ENCODE measurements at regions not wholly inside any gene's neighbourhood (a gene's known extent, or its start where the extent isn't known, plus 50 kb on each side); places are given as distances from the start of the nearest gene placed in this dataset.

DNA sequence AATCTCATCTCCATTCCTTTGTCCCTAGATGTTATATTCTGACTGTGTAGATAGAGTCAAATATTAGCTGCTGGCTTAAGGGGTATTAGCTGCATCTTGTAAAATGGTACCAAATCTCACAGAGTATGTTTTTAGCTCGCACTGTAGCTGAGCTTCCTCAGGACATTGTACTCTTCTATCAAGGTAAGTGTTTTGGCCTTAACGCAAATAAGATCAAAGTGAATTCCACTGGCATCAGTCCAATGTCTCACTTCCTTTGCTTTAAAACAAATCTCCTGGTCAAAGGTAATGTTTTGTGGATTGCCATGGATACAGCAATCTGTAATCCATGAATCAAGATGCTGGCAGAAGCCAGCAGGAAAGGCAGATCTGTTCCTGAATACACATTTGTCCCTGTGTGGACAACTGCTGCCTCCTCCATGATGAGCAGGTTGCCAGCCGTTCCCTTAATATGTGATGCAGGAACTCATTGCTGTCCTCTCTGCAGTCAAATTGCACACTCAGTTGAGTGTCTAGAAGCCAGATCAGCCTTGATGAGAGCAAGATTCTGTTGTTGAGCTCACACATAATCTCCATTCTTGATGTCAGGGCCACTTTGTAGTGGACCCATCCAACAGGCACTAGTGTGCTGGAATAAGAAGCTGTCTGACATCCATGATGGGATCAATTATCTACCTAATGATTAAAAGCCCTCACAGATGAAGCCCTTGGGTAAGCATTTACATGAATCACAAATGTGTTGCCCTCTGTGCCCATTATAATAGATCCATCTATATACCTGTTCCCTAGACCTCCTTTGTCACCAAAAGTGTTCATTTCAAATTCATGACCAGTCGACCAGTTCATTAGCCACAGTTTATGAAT is 96.6 kb upstream of the AGTR1 start:
- H3K27me3 ChIP-seq (ENCODE audit: insufficient read depth, low read depth, low read length) = no peaks in the 10 kb centered on the region

More for the DNA sequence above, 96.6 kb upstream of the AGTR1 start:
- Histone ChIP-seq H4K20me1 (ENCODE audit: insufficient read depth) (no peaks in the 10 kb centered on the region), H3K27ac (ENCODE audit: low read length) (no peak overlapping the region), H3K4me3 (ENCODE audit: low read length) (no peak overlapping the region), H3K79me2 (replicated peaks; ENCODE audit: insufficient read depth, low read length) (no peaks in the 10 kb centered on the region), H3K9me3 (ENCODE audit: low read length) (no peaks in the 10 kb centered on the region), H3K9me2 (ENCODE audit: insufficient read depth, low read length) (no peaks in the 10 kb centered on the region), H3K9ac (ENCODE audit: low read length) (no peak overlapping the region), H2AFZ (ENCODE audit: low read depth, low read length) (no peak overlapping the region), H3K4me2 (ENCODE audit: low read length) (no peak overlapping the region), H3F3A (ENCODE audit: insufficient read depth, low read length, poor library complexity, severe bottlenecking) (no peaks in the 10 kb centered on the region), H3K36me3 (ENCODE audit: insufficient read depth, low read length) (no peaks in the 10 kb centered on the region)
- no peak for TF ChIP-seq RAD21 (conservative IDR thresholded peaks at IDR 0.05)
- no peak for TF ChIP-seq SMC3 (conservative IDR thresholded peaks at IDR 0.05; ENCODE audit: poor library complexity)
- no peak for TF ChIP-seq POLR2AphosphoS5 (IDR thresholded peaks at IDR 0.05)
- no peak for TF ChIP-seq REST (IDR thresholded peaks at IDR 0.05; ENCODE audit: borderline replicate concordance)
- no peak for TF ChIP-seq MXI1 (conservative IDR thresholded peaks at IDR 0.05; ENCODE audit: poor library complexity, severe bottlenecking)
- TF ChIP-seq EZH2 (IDR thresholded peaks at IDR 0.05; ENCODE audit: borderline replicate concordance, insufficient read depth, low read length, poor library complexity, severe bottlenecking) = no peak
- no peak for TF ChIP-seq TAF1 (IDR thresholded peaks at IDR 0.05; ENCODE audit: low read depth)
- no peak for TF ChIP-seq EP300 (conservative IDR thresholded peaks at IDR 0.05; ENCODE audit: poor library complexity, severe bottlenecking)
- TF ChIP-seq, protein P1, sequence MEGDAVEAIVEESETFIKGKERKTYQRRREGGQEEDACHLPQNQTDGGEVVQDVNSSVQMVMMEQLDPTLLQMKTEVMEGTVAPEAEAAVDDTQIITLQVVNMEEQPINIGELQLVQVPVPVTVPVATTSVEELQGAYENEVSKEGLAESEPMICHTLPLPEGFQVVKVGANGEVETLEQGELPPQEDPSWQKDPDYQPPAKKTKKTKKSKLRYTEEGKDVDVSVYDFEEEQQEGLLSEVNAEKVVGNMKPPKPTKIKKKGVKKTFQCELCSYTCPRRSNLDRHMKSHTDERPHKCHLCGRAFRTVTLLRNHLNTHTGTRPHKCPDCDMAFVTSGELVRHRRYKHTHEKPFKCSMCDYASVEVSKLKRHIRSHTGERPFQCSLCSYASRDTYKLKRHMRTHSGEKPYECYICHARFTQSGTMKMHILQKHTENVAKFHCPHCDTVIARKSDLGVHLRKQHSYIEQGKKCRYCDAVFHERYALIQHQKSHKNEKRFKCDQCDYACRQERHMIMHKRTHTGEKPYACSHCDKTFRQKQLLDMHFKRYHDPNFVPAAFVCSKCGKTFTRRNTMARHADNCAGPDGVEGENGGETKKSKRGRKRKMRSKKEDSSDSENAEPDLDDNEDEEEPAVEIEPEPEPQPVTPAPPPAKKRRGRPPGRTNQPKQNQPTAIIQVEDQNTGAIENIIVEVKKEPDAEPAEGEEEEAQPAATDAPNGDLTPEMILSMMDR (IDR thresholded peaks at IDR 0.05; ENCODE audit: poor library complexity, severe bottlenecking) = no peak
